HUES64 (cell line): ENCODE measurements at regions not wholly inside any gene's neighbourhood (a gene's known extent, or its start where the extent isn't known, plus 50 kb on each side); places are given as distances from the start of the nearest gene placed in this dataset.

Experiments used
- H3K27ac ChIP-seq: 2 replicates; pipeline ENCODE4 v1.7.0; 2013; ENCODE audit warnings: low read depth, low read length, inconsistent platforms
- H3K27me3 ChIP-seq: 2 replicates; pipeline ENCODE4 v1.6.1; 2013; ENCODE audit warnings: mild to moderate bottlenecking, low read length; ENCODE audit not compliant: insufficient read depth
- H3K36me3 ChIP-seq: 2 replicates; pipeline ENCODE4 v1.6.1; 2013; ENCODE audit warnings: mild to moderate bottlenecking, low read length; ENCODE audit not compliant: insufficient read depth
- H3K4me1 ChIP-seq: 2 replicates; pipeline ENCODE4 v1.6.1; 2013; ENCODE audit warnings: mild to moderate bottlenecking, low read length, moderate library complexity; ENCODE audit not compliant: insufficient read depth
- H3K4me3 ChIP-seq: 2 replicates; pipeline ENCODE4 v1.5.1; 2013; ENCODE audit warnings: mild to moderate bottlenecking, low read length, moderate library complexity
- H3K9ac ChIP-seq: 2 replicates; pipeline ENCODE4 v1.6.1; 2013; ENCODE audit warnings: mild to moderate bottlenecking, low read depth, low read length
- H3K9me3 ChIP-seq: 2 replicates; pipeline ENCODE4 v1.6.1; 2013; ENCODE audit warnings: low read depth, low read length; ENCODE audit not compliant: insufficient read depth
- WGBS: fragments of 150-250, 120-280 bp; methylation state at CpG from one replicate; pipeline ENCODE4 v1.1.7; 2013; ENCODE audit warnings: missing lambda C conversion rate; 5-methylcytosine and 5-hydroxymethylcytosine counted together

GRCh38 chr4:141497627-141498026 lies 138.8 kb upstream of the IL15 start:
- no peaks in the 10 kb centered on the region for H3K9me3 ChIP-seq
- H3K36me3 ChIP-seq = no peaks in the 10 kb centered on the region
- WGBS = 92% methylated on average over 1 of the region's 1 CpG
- no peak overlapping the region for H3K27ac ChIP-seq
- H3K9ac ChIP-seq = no peak overlapping the region
- no peaks in the 10 kb centered on the region for H3K4me1 ChIP-seq
- no peaks in the 10 kb centered on the region for H3K27me3 ChIP-seq
- no peak overlapping the region for H3K4me3 ChIP-seq

GRCh38 chr4:141499261-141499853 lies 137.0 kb upstream of the IL15 start:
- H3K4me1 ChIP-seq = no peaks in the 10 kb centered on the region
- no peaks in the 10 kb centered on the region for H3K36me3 ChIP-seq
- H3K9me3 ChIP-seq = no peaks in the 10 kb centered on the region
- H3K27me3 ChIP-seq = no peaks in the 10 kb centered on the region
- no peak overlapping the region for H3K27ac ChIP-seq
- no peak overlapping the region for H3K4me3 ChIP-seq
- WGBS = 93% methylated on average over 3 of the region's 3 CpGs
- no peak overlapping the region for H3K9ac ChIP-seq

- no peak overlapping the region for H3K9ac ChIP-seq
- no peaks in the 10 kb centered on the region for H3K27me3 ChIP-seq
- 100% methylated on average over 1 of the region's 1 CpG for WGBS
- no peaks in the 10 kb centered on the region for H3K36me3 ChIP-seq
- no peak overlapping the region for H3K27ac ChIP-seq
- no peaks in the 10 kb centered on the region for H3K4me1 ChIP-seq
- H3K4me3 ChIP-seq = no peak overlapping the region
- no peaks in the 10 kb centered on the region for H3K9me3 ChIP-seq
Measured at GRCh38 chr4:141501395-141501794, 135.0 kb upstream of the IL15 start.

GRCh38 chr4:141501931-141502330 lies 134.5 kb upstream of the IL15 start:
- no peak overlapping the region for H3K27ac ChIP-seq

GRCh38 chr4:141502755-141503154 lies 133.6 kb upstream of the IL15 start:
- H3K4me3 ChIP-seq = no peak overlapping the region
- H3K36me3 ChIP-seq = no peaks in the 10 kb centered on the region
- no peak overlapping the region for H3K9ac ChIP-seq
- no peaks in the 10 kb centered on the region for H3K9me3 ChIP-seq
- no peak overlapping the region for H3K27ac ChIP-seq
- 88% methylated on average over 2 of the region's 2 CpGs for WGBS
- H3K4me1 ChIP-seq = no peaks in the 10 kb centered on the region
- no peaks in the 10 kb centered on the region for H3K27me3 ChIP-seq

More at GRCh38 chr4:141501931-141502330, 134.5 kb upstream of the IL15 start:
- Histone ChIP-seq H3K36me3 (no peaks in the 10 kb centered on the region), H3K4me1 (no peaks in the 10 kb centered on the region), H3K9ac (no peak overlapping the region), H3K27me3 (no peaks in the 10 kb centered on the region), H3K9me3 (no peaks in the 10 kb centered on the region), H3K4me3 (no peak overlapping the region)
- WGBS = 80% methylated on average over 1 of the region's 3 CpGs

- H3K4me3 ChIP-seq = no peak overlapping the region
- H3K36me3 ChIP-seq = no peaks in the 10 kb centered on the region
- no peaks in the 10 kb centered on the region for H3K27me3 ChIP-seq
- H3K27ac ChIP-seq = no peak overlapping the region
- no peak overlapping the region for H3K9ac ChIP-seq
- no peaks in the 10 kb centered on the region for H3K4me1 ChIP-seq
- no peaks in the 10 kb centered on the region for H3K9me3 ChIP-seq
Measured at GRCh38 chr4:141503260-141503659, 133.1 kb upstream of the IL15 start.

GRCh38 chr4:141511055-141511454 lies 125.3 kb upstream of the IL15 start:
- H3K27ac ChIP-seq = no peak overlapping the region
- H3K27me3 ChIP-seq = no peaks in the 10 kb centered on the region
- H3K9me3 ChIP-seq = peaks cover 17% of the 10 kb centered on the region
- no peak overlapping the region for H3K9ac ChIP-seq
- no peaks in the 10 kb centered on the region for H3K4me1 ChIP-seq
- H3K36me3 ChIP-seq = no peaks in the 10 kb centered on the region
- H3K4me3 ChIP-seq = no peak overlapping the region

GRCh38 chr4:141513866-141514265 lies 122.5 kb upstream of the IL15 start:
- H3K9me3 ChIP-seq = peaks cover 17% of the 10 kb centered on the region
- no peak overlapping the region for H3K4me3 ChIP-seq
- WGBS = 90% methylated on average over 1 of the region's 1 CpG

GRCh38 chr4:141518222-141518621 lies 118.2 kb upstream of the IL15 start:
- no peak overlapping the region for H3K27ac ChIP-seq
- H3K9ac ChIP-seq = no peak overlapping the region
- H3K27me3 ChIP-seq = no peaks in the 10 kb centered on the region
- no peaks in the 10 kb centered on the region for H3K36me3 ChIP-seq
- H3K4me3 ChIP-seq = no peak overlapping the region
- no peaks in the 10 kb centered on the region for H3K4me1 ChIP-seq
- H3K9me3 ChIP-seq = no peaks in the 10 kb centered on the region

More at GRCh38 chr4:141513866-141514265, 122.5 kb upstream of the IL15 start:
- H3K27me3 ChIP-seq = no peaks in the 10 kb centered on the region
- H3K36me3 ChIP-seq = no peaks in the 10 kb centered on the region
- H3K9ac ChIP-seq = no peak overlapping the region
- H3K27ac ChIP-seq = no peak overlapping the region
- no peaks in the 10 kb centered on the region for H3K4me1 ChIP-seq

GRCh38 chr4:141524116-141524515 lies 112.3 kb upstream of the IL15 start:
- Histone ChIP-seq H3K36me3 (no peaks in the 10 kb centered on the region), H3K9ac (no peak overlapping the region), H3K9me3 (peaks cover 1% of the 10 kb centered on the region; the same call in 1 of the 2 replicates), H3K27me3 (no peaks in the 10 kb centered on the region), H3K4me3 (no peak overlapping the region), H3K4me1 (no peaks in the 10 kb centered on the region), H3K27ac (no peak overlapping the region)

GRCh38 chr4:141524841-141525240 lies 111.5 kb upstream of the IL15 start:
- no peak overlapping the region for H3K27ac ChIP-seq

GRCh38 chr4:141530627-141531026 lies 105.8 kb upstream of the IL15 start:
- peaks cover 18% of the 10 kb centered on the region; the same call in 1 of the 2 replicates for H3K9me3 ChIP-seq
- H3K27me3 ChIP-seq = no peaks in the 10 kb centered on the region
- H3K27ac ChIP-seq = no peak overlapping the region
- no peaks in the 10 kb centered on the region for H3K4me1 ChIP-seq
- H3K4me3 ChIP-seq = no peak overlapping the region
- no peaks in the 10 kb centered on the region for H3K36me3 ChIP-seq
- no peak overlapping the region for H3K9ac ChIP-seq
- WGBS = 90% methylated on average over 2 of the region's 4 CpGs

More at GRCh38 chr4:141524841-141525240, 111.5 kb upstream of the IL15 start:
- H3K4me1 ChIP-seq = no peaks in the 10 kb centered on the region
- H3K4me3 ChIP-seq = no peak overlapping the region
- H3K9me3 ChIP-seq = peaks cover 8% of the 10 kb centered on the region; the same call in 1 of the 2 replicates
- H3K27me3 ChIP-seq = no peaks in the 10 kb centered on the region
- no peaks in the 10 kb centered on the region for H3K36me3 ChIP-seq
- no peak overlapping the region for H3K9ac ChIP-seq
- 91% methylated on average over 2 of the region's 2 CpGs for WGBS
